ENCODE measurements at regions not wholly inside any gene's neighbourhood (a gene's known extent, or its start where the extent isn't known, plus 50 kb on each side); places are given as distances from the start of the nearest gene placed in this dataset.
"Not testable (repeated sequence)": the region's sequence is repeated elsewhere in the genome, so short reads cannot be mapped to it uniquely, and the experiment has no call there.

- not testable (repeated sequence) for DNase-seq
Observed at GRCh38 chr13:18628928-18629327, 552.7 kb downstream of the TUBA3C start.

- DNase-seq, result no peak
Observed at GRCh38 chr13:18628428-18628827, 553.2 kb downstream of the TUBA3C start.

- not testable (repeated sequence) for DNase-seq
Observed at GRCh38 chr13:18624061-18624460, 557.6 kb downstream of the TUBA3C start.

DNA sequence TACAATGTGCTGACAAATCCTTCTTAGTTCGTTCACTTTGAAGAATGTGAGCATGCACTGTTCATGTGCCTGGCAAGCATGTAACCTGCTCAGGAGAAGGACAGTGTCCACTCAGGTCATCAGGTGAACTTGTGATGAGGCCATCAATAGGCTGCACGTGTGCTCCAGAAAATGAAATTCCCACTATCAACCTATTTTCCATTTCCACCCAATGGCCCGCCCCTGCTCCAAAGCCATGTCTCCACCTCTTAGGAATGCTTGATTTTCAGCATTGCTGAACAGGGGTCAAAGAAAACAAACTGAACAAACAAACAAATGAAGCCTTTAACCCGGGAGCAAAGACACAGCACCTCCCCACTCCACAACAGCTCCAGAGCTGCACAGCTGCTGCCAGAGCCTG is 563.2 kb downstream of the TUBA3C start:
- DNase-seq, result not testable (repeated sequence)

- DNase-seq, result not testable (repeated sequence)
Observed at GRCh38 chr13:18610476-18610875, 571.1 kb downstream of the TUBA3C start.

DNA sequence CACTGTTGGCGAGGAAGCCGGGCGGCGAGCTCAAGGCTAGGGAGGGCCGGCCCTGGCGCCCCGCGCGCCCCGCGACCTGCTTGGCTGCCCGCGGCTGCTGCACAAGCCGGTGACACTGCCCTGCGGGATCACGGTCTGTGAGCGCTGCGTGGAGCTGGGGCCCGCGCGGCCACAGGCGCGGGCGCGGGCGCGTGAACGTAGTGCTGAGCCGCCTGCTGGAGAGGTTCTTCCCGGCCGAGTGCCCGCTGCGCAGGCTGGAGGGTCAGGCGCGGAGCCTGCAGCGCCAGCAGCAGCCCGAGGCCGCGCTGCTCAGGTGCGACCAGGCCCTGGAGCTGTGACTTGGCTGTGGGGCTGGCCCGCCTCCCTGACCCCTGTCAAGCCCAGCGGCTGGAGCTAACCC is 572.3 kb downstream of the TUBA3C start:
- DNase-seq, result not testable (repeated sequence)

- DNase-seq, result not testable (repeated sequence)
Observed at GRCh38 chr13:18608851-18609250, 572.8 kb downstream of the TUBA3C start.

GRCh38 chr13:18600366-18600765 is 581.3 kb downstream of the TUBA3C start:
- DNase-seq, result not testable (repeated sequence)

DNA sequence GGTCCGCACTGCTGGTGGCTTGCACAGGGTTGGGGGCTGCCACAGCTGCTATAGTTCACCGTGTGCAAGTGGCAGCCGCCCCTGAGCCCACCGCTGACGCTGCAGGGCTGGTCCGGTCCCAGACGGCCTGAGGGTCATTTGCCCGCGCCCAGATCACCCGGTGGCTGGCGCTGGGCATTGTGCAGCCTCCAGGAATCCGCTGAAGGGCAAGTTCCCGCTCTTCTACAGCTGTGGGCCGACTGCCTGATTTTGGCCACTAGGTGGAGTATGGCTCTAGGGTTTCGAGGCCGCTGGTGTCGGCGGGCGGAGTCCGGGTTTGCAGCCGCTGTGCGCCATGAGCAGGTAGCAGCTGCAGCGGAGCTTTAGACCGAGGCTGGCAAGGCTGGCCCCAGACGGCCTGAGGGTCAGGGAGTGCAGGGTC is 581.8 kb downstream of the TUBA3C start:
- peak in 1 of 2 experiments; percentile 14 for DNase-seq

DNA sequence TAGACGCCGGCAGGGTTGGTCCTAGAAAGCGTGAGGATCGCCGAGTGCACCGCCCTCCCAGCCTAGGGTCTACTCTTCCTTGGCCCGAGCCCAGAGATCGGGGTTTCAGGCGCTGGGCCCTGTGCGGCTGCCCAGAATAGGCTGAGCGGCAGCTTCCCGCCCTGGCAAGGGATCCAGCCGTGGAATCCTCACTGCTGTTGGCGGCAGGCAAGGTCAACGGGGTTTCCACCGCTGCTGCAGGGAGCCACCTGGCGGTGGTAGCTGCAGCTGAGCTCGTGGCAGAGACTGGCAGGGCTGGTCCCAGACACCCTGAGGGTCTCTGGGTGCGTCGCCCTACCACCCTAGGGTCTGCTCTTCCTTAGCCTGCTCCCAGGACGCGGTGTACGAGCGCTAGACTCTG is 583.1 kb downstream of the TUBA3C start:
- DNase-seq, result peak in 1 of 2 experiments; percentile 15

DNA sequence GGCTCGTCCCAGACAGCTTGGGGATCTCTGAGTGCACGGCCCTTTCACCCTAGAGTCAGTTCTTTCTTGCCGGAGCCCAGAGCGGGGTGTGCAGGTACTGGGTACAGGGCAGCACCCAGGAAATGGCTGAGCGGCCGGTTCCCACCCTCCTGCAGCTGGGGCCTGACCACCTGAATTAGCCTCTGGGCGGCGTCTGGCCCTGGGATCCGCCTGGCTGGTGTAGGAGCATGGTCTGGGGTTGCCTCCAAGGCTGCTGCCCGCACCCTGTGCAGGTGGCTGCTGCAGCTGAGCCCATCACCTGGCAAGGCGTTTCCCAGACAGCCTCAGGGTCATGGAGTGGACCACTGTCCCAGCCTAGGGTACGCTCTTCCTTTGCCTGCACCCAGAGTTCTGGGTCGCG is 583.7 kb downstream of the TUBA3C start:
- not testable (repeated sequence) for DNase-seq

GRCh38 chr13:18577103-18577502 is 604.5 kb downstream of the TUBA3C start:
- not testable (repeated sequence) for DNase-seq

GRCh38 chr13:18567890-18568289 is 613.7 kb downstream of the TUBA3C start:
- not testable (repeated sequence) for DNase-seq

Measured in NCI-H446 (cell line).